A549 (cell line): ENCODE measurements at regions not wholly inside any gene's neighbourhood (a gene's known extent, or its start where the extent isn't known, plus 50 kb on each side); places are given as distances from the start of the nearest gene placed in this dataset.

Experiments
- CTCF ChIP-seq: fragments of >200 bp; sonication (Bioruptor Twin); formaldehyde crosslinking; IDR thresholded peaks from 3 replicates; pipeline ENCODE4 v1.5.1; 2016
- POLR2A ChIP-seq: IDR thresholded peaks from 2 replicates; pipeline ENCODE4 v1.6.1; 2012; ENCODE audit warnings: mild to moderate bottlenecking, low read length
- RFX5 ChIP-seq: fragments of 450-650 bp; IDR thresholded peaks from 2 replicates; pipeline ENCODE4 v1.7.1; 2014; ENCODE audit warnings: antibody characterized with exemption, mild to moderate bottlenecking, moderate library complexity

- TF ChIP-seq POLR2A (no peak), CTCF (no peak), RFX5 (no peak)
These were observed 217.7 kb downstream of the C9orf50 start for GRCh38 chr9:129402931-129403778.
